ENCODE measurements at regions not wholly inside any gene's neighbourhood (a gene's known extent, or its start where the extent isn't known, plus 50 kb on each side); places are given as distances from the start of the nearest gene placed in this dataset.
"Not testable (repeated sequence)": the region's sequence is repeated elsewhere in the genome, so short reads cannot be mapped to it uniquely, and the experiment has no call there.

DNA sequence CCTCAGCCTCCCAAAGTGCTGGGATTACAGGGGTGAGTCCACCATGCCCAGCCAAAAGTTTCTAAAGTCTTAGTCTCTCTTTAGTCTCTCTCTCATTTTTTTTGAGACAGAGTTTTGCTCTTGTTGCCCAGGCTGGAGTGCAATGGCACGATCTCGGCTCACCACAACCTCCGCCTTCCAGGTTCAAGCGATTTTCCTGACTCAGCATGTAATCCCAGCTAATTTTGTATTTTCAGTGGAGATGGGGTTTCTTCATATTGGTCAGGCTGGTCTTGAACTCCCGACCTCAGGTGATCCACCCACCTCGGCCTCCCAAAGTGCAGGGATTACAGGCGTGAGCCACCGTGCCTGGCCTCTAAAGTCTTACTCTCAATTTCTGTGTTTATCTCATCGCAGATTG, 100.1 kb upstream of the GRK3 start:
- TF ChIP-seq POLR2A (IDR thresholded peaks at IDR 0.05; ENCODE audit: low read depth, low read length); POLR2AphosphoS5 (IDR thresholded peaks at IDR 0.05; ENCODE audit: low read depth, low read length); TAF1 (IDR thresholded peaks at IDR 0.05; ENCODE audit: borderline replicate concordance, low read depth, low read length): not testable (repeated sequence)
